Parathyroid adenoma (tissue), 2 donors: ENCODE measurements at regions not wholly inside any gene's neighbourhood (a gene's known extent, or its start where the extent isn't known, plus 50 kb on each side); places are given as distances from the start of the nearest gene placed in this dataset.

ENCODE experiments used
- H2AFZ ChIP-seq: fragments of 300-600 bp; sonication (generic); one replicate; pipeline ENCODE4 v1.7.0; 2017; ENCODE audit warnings: antibody characterized with exemption, mild to moderate bottlenecking
- H3K27ac ChIP-seq: fragments of 300-600 bp; sonication (generic); one replicate; pipeline ENCODE4 v1.7.0; 2017
- H3K27me3 ChIP-seq: fragments of 300-600 bp; sonication (generic); one replicate; pipeline ENCODE4 v1.7.0; 2017; ENCODE audit warnings: low read length; ENCODE audit not compliant: control insufficient read depth, insufficient read depth
- H3K36me3 ChIP-seq: fragments of 300-600 bp; sonication (generic); one replicate; pipeline ENCODE4 v1.7.0; 2017; ENCODE audit warnings: low read length; ENCODE audit not compliant: control insufficient read depth, insufficient read depth
- H3K4me1 ChIP-seq: fragments of 300-600 bp; sonication (generic); one replicate; pipeline ENCODE4 v1.7.0; 2017; ENCODE audit warnings: control low read depth
- H3K4me2 ChIP-seq: fragments of 300-600 bp; sonication (generic); one replicate; pipeline ENCODE4 v1.7.0; 2017; ENCODE audit warnings: low read length
- H3K4me3 ChIP-seq: fragments of 300-600 bp; sonication (generic); one replicate; pipeline ENCODE4 v1.7.0; 2017; ENCODE audit warnings: low read depth, low read length
- H3K79me2 ChIP-seq: fragments of 300-600 bp; sonication (generic); one replicate; pipeline ENCODE4 v1.7.0; 2017; ENCODE audit warnings: control low read depth
- H3K9ac ChIP-seq: fragments of 300-600 bp; sonication (generic); one replicate; pipeline ENCODE4 v1.7.0; 2017; ENCODE audit warnings: mild to moderate bottlenecking
- H3K9me3 ChIP-seq: fragments of 300-600 bp; sonication (generic); one replicate; pipeline ENCODE4 v1.7.0; 2017; ENCODE audit warnings: low read length; ENCODE audit not compliant: control insufficient read depth
- TF ChIP-seq, protein P1 (sequence below): fragments of 300-600 bp; sonication (generic); IDR thresholded peaks from one replicate; pipeline ENCODE4 v1.7.0; 2017; ENCODE audit warnings: antibody characterized with exemption, mild to moderate bottlenecking
- donor health status: primary hyperparathyroidism.

DNA sequence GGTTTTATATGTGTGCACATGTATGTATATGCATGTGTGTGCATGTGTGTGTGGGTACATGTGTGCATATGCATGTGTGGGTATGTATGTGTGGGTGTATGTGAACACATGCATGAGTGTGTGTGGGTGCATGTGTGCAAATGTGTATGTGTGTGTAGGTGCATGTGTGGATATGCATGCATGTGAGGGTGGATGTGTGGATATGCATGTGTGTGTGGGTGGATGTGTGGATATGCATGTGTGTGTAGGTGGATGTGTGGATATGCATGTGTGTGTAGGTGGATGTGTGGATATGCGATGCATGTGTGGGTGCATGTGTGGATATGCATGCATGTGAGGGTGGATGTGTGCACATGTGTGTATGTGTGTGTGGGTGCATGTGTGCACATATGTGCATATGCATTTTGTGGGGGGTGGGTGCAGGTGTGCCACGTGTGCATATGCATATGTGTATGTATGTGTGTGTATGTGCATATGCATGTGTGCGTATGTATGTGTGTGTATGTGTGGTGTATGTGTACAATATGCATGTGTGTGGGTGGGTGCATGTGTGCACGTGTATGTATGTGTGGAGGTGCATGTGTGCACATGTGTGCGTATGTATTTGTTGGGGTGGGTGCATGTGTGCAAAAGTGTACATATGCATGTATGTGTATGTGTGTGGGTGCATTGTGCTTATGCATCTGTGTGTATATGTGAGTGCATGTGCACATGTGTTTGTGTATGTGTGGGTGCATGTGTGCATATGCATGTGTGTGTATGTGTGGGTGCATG lies 144.2 kb downstream of the GAS1 start:
- Histone ChIP-seq H3K36me3 (no peaks in the 10 kb centered on the region), H3K4me1 (no peaks in the 10 kb centered on the region), H3K27me3 (no peaks in the 10 kb centered on the region), H3K9me3 (no peaks in the 10 kb centered on the region), H3K27ac (no peak overlapping the region), H3K9ac (no peak overlapping the region), H3K4me2 (no peak overlapping the region), H2AFZ (no peak overlapping the region), H3K4me3 (no peak overlapping the region), H3K79me2 (no peaks in the 10 kb centered on the region)
- TF ChIP-seq, protein P1, sequence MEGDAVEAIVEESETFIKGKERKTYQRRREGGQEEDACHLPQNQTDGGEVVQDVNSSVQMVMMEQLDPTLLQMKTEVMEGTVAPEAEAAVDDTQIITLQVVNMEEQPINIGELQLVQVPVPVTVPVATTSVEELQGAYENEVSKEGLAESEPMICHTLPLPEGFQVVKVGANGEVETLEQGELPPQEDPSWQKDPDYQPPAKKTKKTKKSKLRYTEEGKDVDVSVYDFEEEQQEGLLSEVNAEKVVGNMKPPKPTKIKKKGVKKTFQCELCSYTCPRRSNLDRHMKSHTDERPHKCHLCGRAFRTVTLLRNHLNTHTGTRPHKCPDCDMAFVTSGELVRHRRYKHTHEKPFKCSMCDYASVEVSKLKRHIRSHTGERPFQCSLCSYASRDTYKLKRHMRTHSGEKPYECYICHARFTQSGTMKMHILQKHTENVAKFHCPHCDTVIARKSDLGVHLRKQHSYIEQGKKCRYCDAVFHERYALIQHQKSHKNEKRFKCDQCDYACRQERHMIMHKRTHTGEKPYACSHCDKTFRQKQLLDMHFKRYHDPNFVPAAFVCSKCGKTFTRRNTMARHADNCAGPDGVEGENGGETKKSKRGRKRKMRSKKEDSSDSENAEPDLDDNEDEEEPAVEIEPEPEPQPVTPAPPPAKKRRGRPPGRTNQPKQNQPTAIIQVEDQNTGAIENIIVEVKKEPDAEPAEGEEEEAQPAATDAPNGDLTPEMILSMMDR, result no peak

DNA sequence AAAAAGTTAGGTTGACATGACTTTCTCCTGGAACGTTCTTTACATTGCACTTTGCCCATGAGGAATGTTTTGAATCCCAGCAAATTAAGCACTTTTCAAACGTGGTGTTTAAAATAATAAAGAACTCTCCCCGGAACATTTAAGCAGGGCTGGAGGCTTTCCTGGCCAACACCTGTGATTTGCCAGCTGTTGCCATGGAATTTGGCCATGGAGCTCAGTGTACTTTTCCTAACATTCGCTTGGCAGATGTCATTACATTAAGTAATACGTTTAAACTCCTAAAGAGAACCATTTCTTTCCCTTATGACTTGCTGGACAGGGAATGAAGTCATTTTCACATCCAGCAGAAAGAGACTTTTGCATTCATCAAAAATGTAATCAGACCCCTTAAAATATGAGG lies 146.1 kb downstream of the GAS1 start:
- Histone ChIP-seq H2AFZ (no peak overlapping the region), H3K27ac (no peak overlapping the region), H3K79me2 (no peaks in the 10 kb centered on the region), H3K36me3 (no peaks in the 10 kb centered on the region), H3K9ac (no peak overlapping the region), H3K4me1 (no peaks in the 10 kb centered on the region), H3K4me3 (no peak overlapping the region), H3K9me3 (no peaks in the 10 kb centered on the region), H3K27me3 (no peaks in the 10 kb centered on the region), H3K4me2 (no peak overlapping the region)
- TF ChIP-seq, protein P1, result no peak

DNA sequence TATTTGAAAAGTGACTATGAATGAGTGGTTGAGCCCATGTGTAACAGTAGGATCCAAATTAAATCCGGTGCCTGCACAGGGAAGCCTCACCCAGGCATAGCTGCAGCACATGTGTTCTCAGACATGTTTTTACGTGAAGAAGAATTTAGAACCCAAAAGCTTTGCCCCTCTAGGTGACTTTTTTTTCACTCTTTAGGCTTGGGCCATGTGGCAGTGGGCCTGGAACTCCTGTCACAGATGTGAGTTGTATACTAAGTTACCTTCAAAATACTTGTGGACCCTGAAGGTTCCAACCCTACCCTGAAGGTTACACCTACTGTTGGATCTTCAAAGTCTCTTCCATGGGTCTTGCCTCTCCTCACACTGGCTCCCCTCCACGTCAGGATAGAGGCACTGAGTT lies 146.6 kb downstream of the GAS1 start:
- Histone ChIP-seq H3K27ac (no peak overlapping the region), H3K27me3 (no peaks in the 10 kb centered on the region), H2AFZ (no peak overlapping the region), H3K79me2 (no peaks in the 10 kb centered on the region), H3K4me1 (no peaks in the 10 kb centered on the region), H3K9me3 (no peaks in the 10 kb centered on the region), H3K4me3 (no peak overlapping the region), H3K4me2 (no peak overlapping the region), H3K36me3 (no peaks in the 10 kb centered on the region), H3K9ac (no peak overlapping the region)
- TF ChIP-seq, protein P1, result no peak

DNA sequence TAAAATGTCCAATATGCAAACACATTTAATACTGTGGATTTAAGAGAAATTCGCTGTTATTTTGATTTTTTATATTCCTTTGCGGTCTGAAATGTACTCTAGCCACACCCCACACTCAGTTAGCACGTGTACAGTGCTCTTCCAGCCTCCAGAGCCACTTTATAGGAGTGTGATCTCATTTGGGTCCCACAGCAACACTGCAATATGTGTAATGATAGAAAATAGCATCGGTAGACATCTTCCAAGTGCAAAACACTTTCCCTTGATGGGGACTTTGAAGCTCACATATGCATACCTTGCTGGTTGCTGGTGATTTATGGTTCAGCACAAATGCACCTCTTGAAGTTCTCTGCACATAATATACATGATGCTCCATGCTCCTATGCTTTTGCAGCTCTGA lies 148.3 kb downstream of the GAS1 start:
- Histone ChIP-seq H3K27ac (no peak overlapping the region), H3K27me3 (no peaks in the 10 kb centered on the region), H3K9ac (no peak overlapping the region), H3K4me2 (no peak overlapping the region), H3K9me3 (no peaks in the 10 kb centered on the region), H3K4me3 (no peak overlapping the region), H2AFZ (no peak overlapping the region), H3K36me3 (no peaks in the 10 kb centered on the region), H3K79me2 (no peaks in the 10 kb centered on the region), H3K4me1 (no peaks in the 10 kb centered on the region)
- TF ChIP-seq, protein P1, result no peak

DNA sequence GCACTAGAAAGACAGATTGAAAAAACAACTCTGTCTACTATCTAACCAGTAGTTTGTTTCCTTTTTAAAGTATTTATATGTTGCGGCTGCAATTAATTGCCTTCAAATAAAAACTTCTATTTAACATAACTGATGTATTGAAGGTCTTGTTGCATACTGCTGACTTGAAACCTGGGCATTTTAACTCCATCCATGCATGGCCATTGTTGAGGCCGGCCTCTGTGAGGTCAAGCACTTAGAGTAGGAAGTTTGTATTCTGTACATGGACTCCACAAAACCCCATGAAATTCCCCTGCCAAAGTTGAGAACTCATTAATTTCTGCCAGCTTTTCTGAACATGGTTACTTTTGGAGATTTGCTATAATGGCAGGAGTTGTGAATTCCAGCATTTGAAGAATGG lies 150.6 kb downstream of the GAS1 start:
- TF ChIP-seq, protein P1, result no peak
- Histone ChIP-seq H3K27ac (no peak overlapping the region), H3K79me2 (no peaks in the 10 kb centered on the region)

More for the DNA sequence above, 150.6 kb downstream of the GAS1 start:
- H2AFZ ChIP-seq, result no peak overlapping the region
- no peaks in the 10 kb centered on the region for H3K36me3 ChIP-seq
- H3K4me2 ChIP-seq, result no peak overlapping the region
- no peaks in the 10 kb centered on the region for H3K27me3 ChIP-seq
- no peak overlapping the region for H3K9ac ChIP-seq
- H3K9me3 ChIP-seq, result no peaks in the 10 kb centered on the region
- H3K4me3 ChIP-seq, result no peak overlapping the region
- no peaks in the 10 kb centered on the region for H3K4me1 ChIP-seq
